Activated T-cell treated with anti-CD3 and anti-CD28 coated beads, Interleukin-2, amount 50 U/mL, for 1 hour (primary cell): ENCODE measurements at regions not wholly inside any gene's neighbourhood (a gene's known extent, or its start where the extent isn't known, plus 50 kb on each side); places are given as distances from the start of the nearest gene placed in this dataset.
"Not testable (repeated sequence)": the region's sequence is repeated elsewhere in the genome, so short reads cannot be mapped to it uniquely, and the experiment has no call there.

Experiments used
- DNase-seq: peaks from one replicate; pipeline ENCODE4 v3.0.0-alpha.2; 2020

GRCh38 chr7:51386806-51387568 is 70.4 kb upstream of the COBL start:
- not testable (repeated sequence) for DNase-seq

GRCh38 chr7:51386184-51386583 is 69.6 kb upstream of the COBL start:
- not testable (repeated sequence) for DNase-seq

GRCh38 chr7:51382243-51382642 is 65.6 kb upstream of the COBL start:
- DNase-seq = not testable (repeated sequence)

GRCh38 chr7:51376420-51377092 is 59.9 kb upstream of the COBL start:
- no peak for DNase-seq

- DNase-seq = no peak
Measured at GRCh38 chr7:51374936-51375335, 58.3 kb upstream of the COBL start.

GRCh38 chr7:51373607-51374006 is 57.0 kb upstream of the COBL start:
- not testable (repeated sequence) for DNase-seq

- DNase-seq = no peak
Measured at GRCh38 chr7:51369746-51370145, 53.1 kb upstream of the COBL start.

GRCh38 chr7:51369228-51369627 is 52.6 kb upstream of the COBL start:
- not testable (repeated sequence) for DNase-seq

- no peak for DNase-seq
Measured at GRCh38 chr7:51368334-51368733, 51.7 kb upstream of the COBL start.

- no peak for DNase-seq
Measured at GRCh38 chr7:51367614-51367968, 51.0 kb upstream of the COBL start.

- DNase-seq = no peak
Measured at GRCh38 chr7:51366930-51367613, 50.5 kb upstream of the COBL start.
